GM12878 (cell line): ENCODE measurements at regions not wholly inside any gene's neighbourhood (a gene's known extent, or its start where the extent isn't known, plus 50 kb on each side); places are given as distances from the start of the nearest gene placed in this dataset.

Source experiments
- ATAC-seq: fragments of 200-7000 bp; cut with Tn5 transposase; 3 replicates; pipeline ENCODE4 v1.9.1; 2020; ENCODE audit warnings: mild to moderate bottlenecking, moderate library complexity
- BruUV-seq: library from RNA; stranded (reverse); fragments of 400-500 nt; replicated peaks from 2 replicates; lab custom pipeline; 2021; lab: Mats Ljungman, UMichigan
- CTCF ChIA-PET: fragments of 300-600 bp; sonication (Branson Sonifier 250); formaldehyde crosslinking; extraction: SDS; loops from one replicate; lab custom pipeline; 2021; ENCODE audit warnings: inconsistent platforms; lab: Yijun Ruan, JAX
- POLR2A ChIA-PET: fragments of 350-600 bp; formaldehyde crosslinking; extraction: SDS; loops from one replicate; lab custom pipeline; 2021; ENCODE audit warnings: inconsistent platforms; lab: Charles Lee
- RAD21 ChIA-PET: fragments of 300-600 bp; sonication (Branson Sonifier 250); formaldehyde crosslinking; loops from one replicate; lab custom pipeline; 2023; ENCODE audit warnings: antibody characterized with exemption; ENCODE audit not compliant: unreplicated experiment; lab: Charles Lee
- SMC1A ChIA-PET: fragments of 300-600 bp; sonication (Branson Sonifier 250); formaldehyde crosslinking; loops from one replicate; lab custom pipeline; 2023; ENCODE audit not compliant: unreplicated experiment, uncharacterized antibody; lab: Charles Lee
- DNase-seq: peaks from one replicate; pipeline ENCODE4 v3.0.0-alpha.2; 2011; ENCODE audit warnings: low read depth, low spot score
- FAIRE-seq: peaks from 3 replicates; lab custom pipeline; 2011; peaks lifted over from hg19 to GRCh38; lab: Jason Lieb, UNC
- H2AFZ ChIP-seq: 2 replicates; pipeline ENCODE4 v1.6.0; 2011; ENCODE audit warnings: low read depth, low read length, control low read depth; ENCODE audit not compliant: control insufficient read depth
- H3K27ac ChIP-seq: 2 replicates; pipeline ENCODE4 v1.5.1; 2011; ENCODE audit warnings: control low read depth; ENCODE audit not compliant: control insufficient read depth, insufficient read depth
- H3K27me3 ChIP-seq, 2 experiments: replicated peaks in 1 of 2; 2 replicates each; pipeline versions ENCODE4 v1.6.0 to v1.6.1; 2011; ENCODE audit warnings: low read length in 1 of 2; ENCODE audit not compliant: control insufficient read depth in 2 of 2, insufficient read depth in 2 of 2
- H3K36me3 ChIP-seq, 2 experiments: 2 replicates each; pipeline ENCODE4 v1.5.1; 2011; ENCODE audit warnings: low read length in 1 of 2; ENCODE audit not compliant: control insufficient read depth in 2 of 2, insufficient read depth in 2 of 2
- H3K4me1 ChIP-seq: 2 replicates; pipeline ENCODE4 v1.6.1; 2011; ENCODE audit warnings: mild to moderate bottlenecking, low read length, moderate library complexity, mixed read lengths; ENCODE audit not compliant: control insufficient read depth, insufficient read depth
- H3K4me2 ChIP-seq: 2 replicates; pipeline ENCODE4 v1.6.0; 2011; ENCODE audit warnings: control low read depth; ENCODE audit not compliant: control insufficient read depth, insufficient read depth
- H3K4me3 ChIP-seq: fragments of 200-600 bp; sonication (generic); 2 replicates; pipeline ENCODE4 v1.5.1; 2016
- H3K79me2 ChIP-seq: 2 replicates; pipeline ENCODE4 v1.6.0; 2011; ENCODE audit warnings: low read length; ENCODE audit not compliant: control insufficient read depth, insufficient read depth
- H3K9ac ChIP-seq: 2 replicates; pipeline ENCODE4 v1.8.0; 2011; ENCODE audit warnings: low read length, control low read depth, mixed read lengths; ENCODE audit not compliant: control insufficient read depth, insufficient read depth
- H3K9me3 ChIP-seq: replicated peaks from 3 replicates; pipeline ENCODE4 v1.5.1; 2011; ENCODE audit warnings: mild to moderate bottlenecking, low read length; ENCODE audit not compliant: control insufficient read depth, insufficient read depth
- H4K20me1 ChIP-seq: 2 replicates; pipeline ENCODE4 v1.6.0; 2011; ENCODE audit not compliant: control insufficient read depth, insufficient read depth
- ATF7 ChIP-seq: fragments of 450-650 bp; IDR thresholded peaks from 2 replicates; pipeline ENCODE4 v1.6.1; 2016; ENCODE audit warnings: low read depth, mild to moderate bottlenecking
- BRCA1 ChIP-seq: IDR thresholded peaks from 2 replicates; pipeline ENCODE4 v1.6.1; 2011; ENCODE audit warnings: low read depth, low read length, improper control_type of control experiment
- CBFB ChIP-seq: IDR thresholded peaks from 2 replicates; pipeline ENCODE4 v1.6.1; 2016; ENCODE audit warnings: antibody characterized with exemption, low read depth
- DPF2 ChIP-seq: fragments of 450-650 bp; IDR thresholded peaks from 2 replicates; pipeline ENCODE4 v1.6.1; 2017; ENCODE audit warnings: mild to moderate bottlenecking
- E2F4 ChIP-seq: IDR thresholded peaks from 2 replicates; pipeline ENCODE4 v1.6.1; 2012; ENCODE audit warnings: low read depth, low read length, improper control_type of control experiment
- ELK1 ChIP-seq: IDR thresholded peaks from 2 replicates; pipeline ENCODE4 v1.6.1; 2012; ENCODE audit warnings: low read depth, low read length, improper control_type of control experiment
- GABPA ChIP-seq: IDR thresholded peaks from 2 replicates; pipeline ENCODE4 v1.6.1; 2014; ENCODE audit warnings: antibody characterized with exemption, low read depth, mild to moderate bottlenecking, inconsistent platforms
- IKZF2 ChIP-seq, 2 experiments: fragments of 450-650 bp; IDR thresholded peaks; 2 replicates each; pipeline ENCODE4 v1.6.1; 2017; ENCODE audit warnings: mild to moderate bottlenecking in 2 of 2, moderate library complexity in 2 of 2
- JUNB ChIP-seq: IDR thresholded peaks from 2 replicates; pipeline ENCODE4 v1.6.1; 2016; ENCODE audit warnings: antibody characterized with exemption, mild to moderate bottlenecking
- MTA2 ChIP-seq: fragments of 450-650 bp; IDR thresholded peaks from 2 replicates; pipeline ENCODE4 v1.6.1; 2016; ENCODE audit warnings: low read depth, mild to moderate bottlenecking, moderate library complexity
- PAX8 ChIP-seq: fragments of 450-650 bp; IDR thresholded peaks from 2 replicates; pipeline ENCODE4 v1.6.1; 2017; ENCODE audit warnings: mild to moderate bottlenecking, moderate library complexity
- RELA ChIP-seq: fragments of 450-650 bp; IDR thresholded peaks from 2 replicates; pipeline ENCODE4 v1.8.0; 2014; ENCODE audit warnings: borderline replicate concordance; ENCODE audit not compliant: partially characterized antibody
- TAF1 ChIP-seq: IDR thresholded peaks from 2 replicates; pipeline ENCODE4 v1.6.1; 2011; ENCODE audit warnings: mild to moderate bottlenecking, low read depth, low read length, borderline replicate concordance
- USF1 ChIP-seq: IDR thresholded peaks from 2 replicates; pipeline ENCODE4 v1.6.1; 2011; ENCODE audit warnings: borderline replicate concordance, low read depth, mild to moderate bottlenecking, moderate library complexity, mixed read lengths, low read length; ENCODE audit not compliant: insufficient read depth; ENCODE audit errors: extremely low read length
- ZNF622 ChIP-seq: fragments of 450-650 bp; IDR thresholded peaks from 2 replicates; pipeline ENCODE4 v1.6.1; 2017; ENCODE audit warnings: mild to moderate bottlenecking, inconsistent platforms
- WGBS: methylation state at CpG from one replicate; pipeline ENCODE4 v1.1.6; 2016; ENCODE audit warnings: low lambda C conversion rate; ENCODE audit not compliant: insufficient replicate concordance, insufficient coverage; ENCODE audit errors: missing lambda C conversion rate; 5-methylcytosine and 5-hydroxymethylcytosine counted together
- in situ Hi-C: fragments of 300-500 bp; cut with MboI; formaldehyde crosslinking; loops from 9 replicates; pipeline ENCODE4 v1.14.3; 2018; ENCODE audit warnings: mixed read lengths
- intact Hi-C: fragments of 100-400 bp; cut with micrococcal nuclease; formaldehyde crosslinking; loops from one replicate; pipeline ENCODE4 v1.14.2; 2022; ENCODE audit not compliant: unreplicated experiment

- no peak overlapping the region for H3K4me3 ChIP-seq
- ChIA-PET RAD21 (no interaction called here), SMC1A (no interaction called here), CTCF (no interaction called here), POLR2A (no interaction called here)
- no peak overlapping the region for H3K4me2 ChIP-seq
- no peak overlapping the region for H2AFZ ChIP-seq
- DNase-seq = no peak
- in situ Hi-C loops = no loop called here
- H4K20me1 ChIP-seq = no peaks in the 10 kb centered on the region
- no peaks in the 10 kb centered on the region for H3K36me3 ChIP-seq
- H3K27me3 ChIP-seq = no peaks in the 10 kb centered on the region
- intact Hi-C loops = no loop called here
- ATAC-seq = no peak
- H3K4me1 ChIP-seq = no peaks in the 10 kb centered on the region
- no peak overlapping the region for H3K27ac ChIP-seq
- no peaks in the 10 kb centered on the region; the same call in 2 of the 3 replicates for H3K9me3 ChIP-seq
- no TSS peak for BruUV-seq
- no peaks in the 10 kb centered on the region for H3K79me2 ChIP-seq
- 52% methylated on average over 3 of the region's 3 CpGs for WGBS
- no peak overlapping the region for H3K9ac ChIP-seq
- no peak for FAIRE-seq
- no peak for TF ChIP-seq ZNF622
- TF ChIP-seq TAF1 = no peak
- no peak for TF ChIP-seq E2F4
- TF ChIP-seq PAX8 = no peak
- no peak for TF ChIP-seq JUNB
- no peak for TF ChIP-seq RELA
- TF ChIP-seq IKZF2 (IDR thresholded peaks at IDR 0.05) = no peak
- no peak for TF ChIP-seq GABPA
- no peak for TF ChIP-seq MTA2
Measured at GRCh38 chr3:11948331-11948730, 55.9 kb upstream of the SYN2 start.

- no peaks in the 10 kb centered on the region for H3K79me2 ChIP-seq
- no TSS peak for BruUV-seq
- POLR2A ChIA-PET = no interaction called here
- no peaks in the 10 kb centered on the region for H3K36me3 ChIP-seq
- no peaks in the 10 kb centered on the region for H3K4me1 ChIP-seq
- DNase-seq (no peak), ATAC-seq (no peak), FAIRE-seq (no peak)
- peaks cover 0 to under 1% of the 10 kb centered on the region in 2 experiments; a peak in 1 of 4 replicates for H3K27me3 ChIP-seq
- no peak overlapping the region for H3K9ac ChIP-seq
- SMC1A ChIA-PET = no interaction called here
- in situ Hi-C loops (no loop called here), intact Hi-C loops (no loop called here)
- RAD21 ChIA-PET = no interaction called here
- no peaks in the 10 kb centered on the region for H4K20me1 ChIP-seq
- H3K4me3 ChIP-seq = no peak overlapping the region
- H3K9me3 ChIP-seq = no peaks in the 10 kb centered on the region; the same call in 2 of the 3 replicates
- no peak overlapping the region for H3K27ac ChIP-seq
- H3K4me2 ChIP-seq = no peak overlapping the region
- H2AFZ ChIP-seq = no peak overlapping the region
- CTCF ChIA-PET = no interaction called here
- no peak for TF ChIP-seq BRCA1
- TF ChIP-seq CBFB = no peak
- TF ChIP-seq USF1 = no peak
- TF ChIP-seq ELK1 = no peak
- no peak for TF ChIP-seq ATF7
- no peak for TF ChIP-seq DPF2
Measured at GRCh38 chr3:11948866-11949265, 55.3 kb upstream of the SYN2 start.
